ENCODE measurements at regions not wholly inside any gene's neighbourhood (a gene's known extent, or its start where the extent isn't known, plus 50 kb on each side); places are given as distances from the start of the nearest gene placed in this dataset.

DNA sequence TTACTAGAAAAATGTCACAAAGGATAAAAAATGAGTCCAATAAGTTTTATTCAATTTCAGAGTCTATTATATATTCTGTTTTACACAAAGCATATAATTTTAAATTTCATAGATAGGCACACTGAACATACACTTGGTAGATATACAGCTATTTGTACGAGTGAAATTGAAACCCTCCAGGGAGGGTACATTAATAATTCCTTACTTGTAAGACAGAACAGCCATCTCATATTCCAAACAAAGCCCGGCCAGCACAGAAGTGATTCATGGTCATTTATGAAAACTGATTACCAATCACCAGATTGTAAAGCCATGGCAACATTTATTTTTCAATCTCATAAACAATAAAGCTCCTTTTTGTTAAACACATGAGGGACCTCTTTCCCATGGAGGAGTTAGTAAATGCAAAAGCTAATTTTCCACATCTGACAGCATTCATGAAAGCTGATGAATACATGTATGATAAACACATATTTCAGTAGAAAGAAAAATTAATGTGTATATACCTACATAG, 190.6 kb downstream of the TDRD15 start:
- no peak for DNase-seq (ENCODE audit: low spot score)
- intact Hi-C loops (cut with DNase I) = loop anchor here in 1 of 2 donors (10.0 kb wide), 1 partner anchor 140 kb away; no protein-coding TSS in a partner anchor

DNA sequence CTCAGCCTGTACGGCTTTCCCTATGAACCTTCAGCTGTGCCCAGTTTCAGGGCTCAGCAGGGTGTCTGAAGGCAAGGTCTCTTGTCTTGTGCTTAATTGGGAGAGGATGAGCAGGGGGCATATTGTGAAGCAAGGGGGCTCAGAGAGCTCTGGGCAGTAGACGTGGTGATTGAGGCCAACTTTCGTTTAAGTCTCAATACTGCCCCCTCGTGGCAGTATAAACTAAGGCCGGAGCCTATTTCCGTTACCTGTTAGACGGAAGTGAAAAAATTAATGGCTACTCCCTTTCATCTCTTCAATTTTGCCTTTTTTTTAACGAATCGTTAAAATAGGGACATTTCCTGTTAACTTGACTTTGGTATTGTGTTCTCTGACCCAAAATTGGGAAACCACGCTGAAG, 193.4 kb downstream of the TDRD15 start:
- intact Hi-C loops (cut with DNase I) = loop anchor here in 1 of 2 donors (10.0 kb wide), 1 partner anchor 142 kb away; no protein-coding TSS in a partner anchor
- DNase-seq (ENCODE audit: low spot score) = no peak

DNA sequence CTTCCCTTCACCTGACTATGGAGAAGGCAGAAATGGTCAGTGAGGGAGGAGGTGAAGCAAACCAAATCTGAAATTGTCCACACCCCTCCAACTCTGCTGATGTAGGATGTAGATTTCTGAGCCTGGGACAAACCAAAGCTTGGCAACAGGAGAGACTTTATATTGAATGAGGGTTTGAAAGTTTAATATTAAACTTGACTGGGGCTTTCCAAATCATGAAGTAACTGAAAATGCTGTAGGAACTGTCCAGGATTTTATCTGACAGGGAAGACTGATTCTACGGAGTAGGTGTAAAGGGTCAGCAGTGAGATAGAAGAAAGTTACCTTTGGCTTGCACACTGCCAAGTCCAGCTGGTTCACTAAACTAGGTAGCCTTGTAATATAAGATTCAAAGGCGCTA, 194.5 kb downstream of the TDRD15 start:
- no peak for DNase-seq (ENCODE audit: low spot score)
- intact Hi-C loops (cut with DNase I) = loop anchor here in 1 of 2 donors (10.0 kb wide), 1 partner anchor 143 kb away; no protein-coding TSS in a partner anchor

DNA sequence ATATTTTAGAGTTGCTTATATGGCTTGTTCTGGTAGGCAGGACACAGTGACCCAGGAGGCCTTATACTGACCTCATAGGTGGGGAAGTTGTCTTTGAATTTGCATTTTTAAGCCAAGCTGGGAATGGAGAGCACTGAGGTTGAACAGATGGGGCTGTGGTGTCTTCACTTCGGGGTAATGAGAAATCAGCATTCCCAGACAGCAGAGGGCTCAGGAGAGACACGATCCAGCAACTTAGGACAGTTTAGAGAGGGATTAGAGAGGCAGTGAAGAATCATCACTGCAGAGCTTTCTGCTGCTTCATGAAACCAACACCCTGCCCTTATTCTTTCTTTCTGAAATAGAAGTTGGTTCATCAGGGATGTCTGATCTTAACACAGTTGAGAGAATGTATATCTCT, 202.4 kb downstream of the TDRD15 start:
- intact Hi-C loops (cut with DNase I) = no loop called here
- no peak for DNase-seq (ENCODE audit: low spot score)

DNA sequence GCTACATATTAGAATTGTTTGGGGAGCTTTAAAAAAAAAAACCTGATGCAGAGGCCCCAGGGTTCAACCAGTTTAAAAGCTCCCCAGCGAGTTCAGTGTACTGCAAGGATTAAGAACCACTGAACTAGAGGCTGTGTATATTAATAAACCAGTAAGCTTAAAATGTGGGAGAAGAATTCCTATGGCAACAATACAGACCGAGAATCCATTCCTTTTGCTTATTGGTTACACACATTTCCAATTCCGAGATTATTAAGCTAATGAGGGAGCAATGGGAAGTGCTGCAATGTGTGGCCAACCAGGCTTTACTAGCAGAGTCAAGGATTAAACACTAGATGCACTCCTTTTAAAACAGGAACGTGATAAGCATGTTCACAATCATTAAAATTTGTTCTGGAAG, 204.4 kb downstream of the TDRD15 start:
- no peak for DNase-seq (ENCODE audit: low spot score)
- intact Hi-C loops (cut with DNase I) = no loop called here

DNA sequence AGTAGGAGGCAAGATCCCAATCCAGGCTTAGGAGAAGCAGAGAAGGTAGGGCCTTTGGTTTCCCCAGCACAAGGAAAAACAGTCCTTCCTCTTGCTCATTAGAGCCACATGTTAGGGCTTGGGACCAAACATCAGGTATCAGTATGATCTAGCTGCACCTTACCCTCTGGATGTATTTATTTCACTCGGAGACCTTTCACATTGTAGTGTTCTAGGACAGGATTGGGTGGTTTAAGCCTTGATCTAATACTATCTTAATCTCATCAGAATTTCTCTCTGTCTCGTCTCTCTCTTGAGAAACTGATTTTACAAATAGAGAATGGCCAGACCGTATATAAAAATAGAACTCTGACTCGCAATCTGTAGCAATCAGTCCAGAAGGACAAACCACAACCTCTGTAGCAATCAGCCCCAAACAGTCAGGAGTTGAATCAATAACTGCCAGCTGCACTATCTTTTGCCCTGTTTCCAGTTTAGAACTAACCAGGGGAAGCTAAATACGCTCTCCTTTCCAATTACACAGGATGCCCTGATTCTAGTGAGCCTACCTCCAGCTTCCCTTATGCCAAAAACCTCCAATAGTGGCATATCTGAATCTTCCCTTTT, 207.1 kb downstream of the TDRD15 start:
- no peak for DNase-seq (ENCODE audit: low spot score)
- intact Hi-C loops (cut with DNase I) = no loop called here

DNA sequence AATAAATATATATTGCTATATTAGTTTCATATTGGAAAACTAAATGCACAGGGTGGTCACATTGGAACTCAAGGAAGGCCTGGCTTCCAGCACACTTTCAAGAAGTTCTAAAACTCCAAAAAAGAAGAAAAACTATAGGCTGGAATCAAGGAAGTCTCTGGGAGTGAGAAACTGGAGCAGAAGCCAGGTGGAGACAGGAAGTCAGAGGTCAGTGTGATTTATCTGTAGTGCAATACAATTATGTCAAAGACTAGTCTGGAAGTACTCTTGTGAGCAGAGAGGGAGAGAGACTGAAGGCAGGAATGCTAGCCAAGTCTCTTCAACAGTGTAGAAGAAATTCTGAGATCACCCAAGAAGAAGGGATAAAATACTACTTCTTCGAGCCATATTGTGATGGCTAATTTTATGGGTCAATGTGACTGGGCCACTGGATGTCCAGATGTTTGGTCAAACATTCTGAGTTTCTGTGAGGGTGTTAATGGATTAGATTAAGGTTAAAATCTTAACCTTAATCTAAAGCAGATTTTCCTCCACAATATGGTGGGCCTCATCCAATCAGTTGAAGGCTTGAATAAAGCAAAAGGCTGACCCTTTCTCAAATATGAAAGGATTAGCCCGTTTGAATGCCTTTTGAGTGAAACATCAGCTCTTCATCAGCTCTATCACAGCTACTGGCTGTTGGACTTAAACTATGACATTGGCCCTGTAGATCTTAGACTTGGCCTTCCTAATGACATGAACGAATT, 208.0 kb downstream of the TDRD15 start:
- no peak for DNase-seq (ENCODE audit: low spot score)
- intact Hi-C loops (cut with DNase I) = no loop called here

DNA sequence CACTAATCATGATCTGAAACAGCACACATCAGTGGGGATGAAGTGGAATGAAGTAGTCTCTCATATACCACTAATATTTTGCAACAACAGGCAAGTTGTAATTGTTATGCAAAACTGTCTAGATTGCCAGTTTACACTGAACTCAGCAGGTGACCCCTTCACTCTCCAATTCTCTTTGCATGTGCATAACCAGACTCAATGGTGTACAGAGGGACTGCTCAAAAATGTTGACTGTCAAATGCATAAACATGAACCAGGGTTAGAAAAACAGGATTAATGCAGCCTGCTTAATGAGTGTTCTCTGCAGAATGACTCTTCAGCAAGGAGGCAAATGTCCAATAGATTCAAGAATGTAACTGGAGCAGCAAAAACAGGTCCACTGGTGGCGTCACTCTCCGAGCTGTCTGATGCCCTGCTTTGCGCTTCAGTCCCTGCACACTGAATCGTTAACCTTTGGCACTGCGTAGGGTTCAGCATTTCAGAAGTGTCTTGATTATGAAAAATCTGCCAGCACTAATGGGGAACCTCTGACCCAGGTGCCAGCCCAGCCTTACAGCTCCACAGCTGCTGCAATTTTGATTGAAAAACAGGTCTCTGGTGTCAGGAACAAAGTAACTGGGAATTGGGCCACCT, 209.3 kb downstream of the TDRD15 start:
- intact Hi-C loops (cut with DNase I) = no loop called here
- no peak for DNase-seq (ENCODE audit: low spot score)

DNA sequence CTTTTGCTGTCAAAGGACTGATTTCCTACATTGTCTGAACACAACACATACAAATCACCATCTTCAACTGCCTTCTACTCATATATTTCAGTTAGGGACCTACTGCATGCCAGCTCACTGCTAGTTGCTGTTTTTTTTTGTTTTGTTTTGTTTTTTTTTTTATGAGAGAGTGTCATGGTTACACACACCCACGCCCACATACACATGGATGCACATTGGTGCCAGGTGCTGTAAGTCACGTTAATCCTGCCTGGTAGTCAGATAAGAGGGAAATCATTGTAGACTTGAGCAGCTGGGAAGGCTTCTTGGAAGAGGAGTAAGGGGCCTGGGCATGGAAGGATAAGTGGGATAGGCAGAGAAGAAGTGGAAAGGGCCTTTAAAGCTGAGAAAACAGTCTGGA, 209.9 kb downstream of the TDRD15 start:
- intact Hi-C loops (cut with DNase I) = no loop called here
- no peak for DNase-seq (ENCODE audit: low spot score)

DNA sequence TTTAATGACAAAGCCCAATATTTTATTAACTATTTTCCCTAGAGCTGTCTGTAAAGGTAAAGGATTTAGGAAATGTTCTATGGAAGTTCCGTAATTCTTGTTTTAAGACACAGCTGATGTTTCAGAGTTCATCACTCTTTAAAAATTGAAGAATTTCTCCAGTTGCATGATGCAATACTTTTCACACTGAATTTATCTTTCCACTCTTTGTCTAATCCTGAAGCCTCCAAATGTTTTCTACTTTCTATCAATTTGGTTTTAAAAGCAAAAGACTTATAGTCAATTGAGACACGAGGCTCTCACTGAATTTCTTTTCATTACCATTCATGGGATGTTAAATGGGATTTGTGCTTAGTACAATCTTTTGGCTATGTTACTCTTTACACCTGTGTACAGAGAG, 223.2 kb downstream of the TDRD15 start:
- intact Hi-C loops (cut with DNase I) = no loop called here
- DNase-seq (ENCODE audit: low spot score) = no peak

DNA sequence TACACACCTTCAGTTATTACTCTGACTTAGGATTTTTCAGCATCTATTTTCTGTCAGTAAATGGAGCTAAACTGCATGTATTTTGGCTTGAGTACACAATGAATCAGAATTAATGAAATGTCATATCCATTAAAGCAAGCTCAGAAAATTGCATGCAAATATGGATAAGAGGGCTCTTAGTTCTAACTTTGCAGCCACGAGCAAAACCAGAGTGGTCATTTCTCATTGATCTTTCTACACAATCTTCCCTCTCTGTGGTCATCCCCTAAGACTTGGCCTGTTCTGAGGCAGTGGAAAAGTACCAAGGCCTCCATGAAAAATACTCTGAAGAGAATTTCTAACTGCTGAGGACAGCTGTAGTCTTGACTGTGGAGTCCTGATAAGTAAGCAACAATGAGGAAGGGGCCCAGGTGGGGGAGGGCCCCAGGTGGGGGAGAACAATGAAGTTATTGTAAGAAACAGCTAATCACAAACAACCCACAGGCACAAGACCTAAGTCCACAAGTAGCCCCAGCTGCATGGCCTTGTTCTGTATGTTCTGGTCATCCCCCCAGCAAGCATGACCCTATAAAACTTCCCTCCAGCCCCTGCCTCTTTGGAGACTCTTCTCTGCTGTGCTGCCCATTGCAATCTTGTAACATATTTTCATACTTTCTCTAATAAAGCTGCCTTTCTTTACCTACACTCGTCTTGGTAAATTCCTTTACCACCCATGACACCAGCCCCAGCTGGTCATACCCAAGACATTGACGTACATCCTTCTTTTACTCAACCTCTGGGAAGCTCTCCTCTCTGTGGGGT, 230.3 kb downstream of the TDRD15 start:
- intact Hi-C loops (cut with DNase I) = no loop called here
- DNase-seq (ENCODE audit: low spot score) = no peak

DNA sequence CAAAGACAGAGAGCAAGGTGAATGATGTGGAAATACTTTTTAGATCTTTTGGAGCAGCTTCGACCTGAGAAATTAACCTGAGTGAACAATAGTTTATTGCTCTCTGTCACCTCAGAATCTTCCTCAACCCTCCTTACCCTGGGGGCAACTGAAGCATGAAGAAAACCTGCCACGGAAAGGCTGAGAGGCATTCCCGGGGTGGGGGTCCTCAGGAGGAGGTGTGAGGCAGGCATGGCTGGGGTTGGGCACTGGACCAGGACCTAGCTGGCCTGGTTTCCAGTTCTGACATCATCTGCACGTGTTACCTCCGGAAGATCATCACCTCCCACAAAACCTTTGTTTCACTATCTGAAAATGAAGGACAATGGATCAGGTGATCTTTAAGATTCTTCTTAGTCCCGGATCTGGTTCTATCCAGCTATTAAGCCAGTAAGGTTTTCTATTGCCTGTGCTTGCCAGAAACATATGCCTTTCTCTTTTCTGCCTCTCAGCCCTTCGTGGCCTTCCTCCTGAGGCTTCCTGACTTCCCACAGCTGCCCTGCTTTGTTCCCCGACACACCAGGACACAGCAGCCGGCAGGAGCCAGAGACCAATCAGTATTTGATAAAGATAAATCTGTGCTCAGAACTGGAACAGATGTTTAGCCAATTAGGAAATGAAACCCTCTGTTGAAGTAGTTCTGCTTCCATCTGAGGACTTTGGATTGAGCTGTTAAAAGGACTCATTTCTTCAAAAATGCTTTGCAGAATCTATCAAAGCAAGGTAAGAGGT, 232.5 kb downstream of the TDRD15 start:
- DNase-seq (ENCODE audit: low spot score) = no peak
- intact Hi-C loops (cut with DNase I) = no loop called here

DNA sequence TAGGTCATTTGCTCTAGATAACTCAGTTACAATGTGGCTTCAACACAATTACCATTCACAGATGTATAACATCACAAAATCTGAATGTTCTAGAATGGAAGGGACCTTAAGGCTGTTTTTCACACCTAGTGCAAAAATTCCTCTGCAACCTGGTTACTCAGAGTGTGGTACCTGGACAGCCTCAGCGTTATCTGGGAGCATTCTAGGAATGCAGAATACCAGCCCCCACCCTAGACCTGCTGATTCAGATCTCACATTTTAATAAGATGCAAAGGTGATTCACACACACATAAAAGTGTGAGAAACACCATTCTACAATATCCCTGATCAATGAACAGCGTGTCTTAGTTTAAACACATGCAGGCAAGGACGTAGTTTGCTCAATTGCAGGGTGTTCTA, 233.1 kb downstream of the TDRD15 start:
- DNase-seq (ENCODE audit: low spot score) = no peak
- intact Hi-C loops (cut with DNase I) = no loop called here

DNA sequence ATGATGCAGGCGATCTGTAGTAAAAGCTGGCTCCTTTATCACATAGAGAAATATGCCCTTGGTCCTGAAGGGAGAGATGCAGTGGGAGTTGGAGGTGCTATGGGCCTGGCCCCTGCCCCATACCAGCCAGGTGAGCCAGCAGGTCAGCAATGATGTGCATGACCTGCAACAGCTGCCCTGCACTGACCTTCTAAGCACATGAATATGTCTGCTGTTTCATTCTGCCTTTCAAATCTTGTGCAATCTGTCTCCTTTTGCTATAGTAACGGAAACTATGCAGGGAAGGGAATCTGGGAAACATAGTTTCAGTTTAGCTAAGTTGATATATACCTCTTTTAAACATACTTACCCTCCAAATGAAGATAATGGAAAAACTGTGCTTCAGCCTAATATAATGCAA, 235.2 kb downstream of the TDRD15 start:
- intact Hi-C loops (cut with DNase I) = no loop called here

DNA sequence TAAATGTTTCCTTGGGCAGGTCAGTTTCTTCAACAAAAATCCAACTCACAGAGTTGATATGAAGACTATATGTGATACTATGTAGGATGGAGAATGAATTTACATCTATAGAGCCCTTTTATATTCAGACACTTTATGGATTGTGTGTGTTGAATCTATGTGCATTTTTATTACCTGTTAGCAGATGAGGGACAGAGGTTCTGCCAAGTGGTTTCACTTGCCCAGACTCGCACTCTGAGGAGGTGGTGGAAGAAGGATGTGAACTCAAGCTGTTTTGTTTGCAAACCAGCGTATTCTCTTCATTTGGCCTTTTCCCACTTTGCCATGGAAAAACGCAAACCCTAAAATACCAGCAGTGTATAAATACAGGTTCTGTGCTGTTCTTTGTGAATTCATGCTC, 237.6 kb downstream of the TDRD15 start:
- intact Hi-C loops (cut with DNase I) = no loop called here

More for the DNA sequence above, 235.2 kb downstream of the TDRD15 start:
- no peak for DNase-seq (ENCODE audit: low spot score)

DNA sequence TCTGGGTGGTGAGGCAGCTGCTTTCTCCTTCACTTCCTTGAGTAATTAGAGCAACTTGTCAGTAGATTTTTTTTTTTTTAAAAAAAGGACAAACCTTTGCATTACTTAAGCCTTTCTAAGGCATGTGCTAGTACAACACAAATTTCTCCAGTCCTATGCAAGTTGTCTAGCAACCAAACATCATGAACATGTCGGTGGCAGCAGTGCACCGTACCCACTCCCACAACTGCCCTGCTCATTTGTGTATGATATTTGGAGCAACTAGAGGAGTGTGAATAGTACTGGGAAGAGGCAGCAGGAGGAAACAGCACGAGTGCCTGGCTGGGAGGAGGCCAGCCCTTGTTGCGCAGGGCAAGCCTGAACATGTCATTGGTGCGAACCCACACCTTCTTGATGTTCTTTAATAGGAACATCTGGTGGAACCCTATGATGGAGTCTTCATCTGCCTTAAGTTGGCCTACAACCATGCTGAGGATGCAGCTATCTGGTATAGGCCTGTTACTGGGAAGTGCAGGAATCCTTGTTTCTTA, 238.3 kb downstream of the TDRD15 start:
- intact Hi-C loops (cut with DNase I) = no loop called here
- no peak for DNase-seq (ENCODE audit: low spot score)

More for the DNA sequence above, 237.6 kb downstream of the TDRD15 start:
- no peak for DNase-seq (ENCODE audit: low spot score)

DNA sequence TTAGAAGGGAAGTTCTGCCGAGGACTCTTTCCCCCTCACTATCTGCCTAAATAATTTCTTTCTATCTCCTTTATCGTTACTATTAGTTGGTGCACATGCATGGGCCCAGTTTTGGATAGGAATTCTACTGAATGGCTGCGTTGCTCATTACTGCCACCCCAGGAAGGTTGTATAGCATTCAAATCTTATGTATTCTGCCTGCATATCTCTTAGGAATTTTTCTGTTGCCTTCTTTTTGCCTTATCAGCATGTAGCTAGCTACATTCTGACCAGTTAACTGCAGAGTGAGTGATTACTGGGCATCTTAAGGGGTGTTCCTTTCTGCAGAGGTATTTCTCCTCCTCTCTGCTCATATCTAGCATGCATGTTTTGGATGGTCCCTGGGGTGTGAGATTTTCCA, 239.6 kb downstream of the TDRD15 start:
- intact Hi-C loops (cut with DNase I) = no loop called here
- DNase-seq (ENCODE audit: low spot score) = no peak

DNA sequence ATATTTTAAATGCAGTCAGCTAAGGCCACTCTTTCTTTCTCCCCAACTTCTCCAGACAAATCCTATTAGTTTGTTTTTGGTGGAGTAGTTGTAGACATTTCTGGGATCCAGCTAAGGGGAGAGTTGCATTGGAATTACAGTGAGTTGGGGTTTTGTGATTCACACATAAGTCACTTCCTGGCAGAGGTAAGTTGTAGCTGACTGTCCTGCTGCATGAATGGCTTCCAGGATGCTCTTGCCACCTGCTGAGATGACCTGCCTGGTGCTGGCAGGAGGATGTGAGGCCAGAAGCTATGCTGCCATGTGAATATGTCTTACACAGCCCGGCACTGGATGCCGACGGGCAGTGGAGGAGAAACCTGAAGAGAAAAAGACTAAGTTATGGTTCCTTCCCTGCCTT, 243.7 kb downstream of the TDRD15 start:
- intact Hi-C loops (cut with DNase I) = no loop called here
- DNase-seq (ENCODE audit: low spot score) = no peak

DNA sequence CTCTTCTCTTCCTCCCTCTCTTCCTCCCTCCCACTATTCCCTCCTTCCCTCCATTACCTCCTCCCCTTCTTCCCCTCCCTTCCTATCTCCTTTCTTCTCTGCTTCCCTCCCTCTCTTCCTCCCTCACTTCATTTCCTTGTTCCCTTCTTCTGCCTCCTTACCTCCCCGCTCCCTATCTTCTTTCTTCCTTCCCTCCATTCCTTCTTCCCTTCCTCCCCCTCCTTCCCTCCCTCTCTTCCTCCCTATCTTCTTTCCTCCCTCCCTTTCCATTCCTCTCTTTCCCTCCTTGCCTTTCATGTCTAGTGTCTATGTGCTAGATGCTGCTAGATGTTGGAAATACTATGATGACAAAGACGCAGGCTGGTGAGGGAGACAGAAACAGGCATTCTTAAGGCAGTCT, 246.0 kb downstream of the TDRD15 start:
- intact Hi-C loops (cut with DNase I) = no loop called here
- DNase-seq (ENCODE audit: low spot score) = no peak
